MCF 10A (cell line): ENCODE measurements at regions not wholly inside any gene's neighbourhood (a gene's known extent, or its start where the extent isn't known, plus 50 kb on each side); places are given as distances from the start of the nearest gene placed in this dataset.

Experiments
- BruUV-seq: library from RNA; stranded (reverse); fragments of 400-500 nt; replicated peaks from 2 replicates; lab custom pipeline; 2021; lab: Mats Ljungman, UMichigan
- CTCF ChIA-PET: fragments of 300-600 bp; sonication (Branson Sonifier 250); formaldehyde crosslinking; extraction: SDS; loops from one replicate; lab custom pipeline; 2021; ENCODE audit warnings: antibody characterized with exemption, inconsistent platforms; lab: Yijun Ruan, JAX
- POLR2A ChIA-PET: fragments of 300-600, 350-650 bp; sonication (Branson Sonifier 250); formaldehyde crosslinking; extraction: SDS; loops from one replicate; lab custom pipeline; 2020; ENCODE audit warnings: antibody characterized with exemption, inconsistent platforms; lab: Yijun Ruan, JAX
- DNase-seq: peaks from one replicate; pipeline ENCODE4 v3.0.0-alpha.2; 2018; ENCODE audit not compliant: unreplicated experiment
- H3K27ac Mint-ChIP-seq: one replicate; pipeline ENCODE4 v1.8.0; 2022; ENCODE audit warnings: mild to moderate bottlenecking, low read depth, mixed read lengths; ENCODE audit not compliant: unreplicated experiment
- H3K27me3 Mint-ChIP-seq: one replicate; pipeline ENCODE4 v1.8.0; 2022; ENCODE audit warnings: mixed read lengths; ENCODE audit not compliant: insufficient read depth, unreplicated experiment
- H3K36me3 Mint-ChIP-seq: one replicate; pipeline ENCODE4 v1.8.0; 2022; ENCODE audit warnings: mild to moderate bottlenecking, moderate library complexity, mixed read lengths; ENCODE audit not compliant: insufficient read depth, unreplicated experiment
- H3K4me1 Mint-ChIP-seq: one replicate; pipeline ENCODE4 v1.8.0; 2022; ENCODE audit warnings: mixed read lengths; ENCODE audit not compliant: insufficient read depth, unreplicated experiment
- H3K4me3 Mint-ChIP-seq: one replicate; pipeline ENCODE4 v1.8.0; 2022; ENCODE audit warnings: mild to moderate bottlenecking, moderate library complexity, mixed read lengths; ENCODE audit not compliant: unreplicated experiment
- H3K9me3 Mint-ChIP-seq: one replicate; pipeline ENCODE4 v1.8.0; 2022; ENCODE audit warnings: mixed read lengths; ENCODE audit not compliant: unreplicated experiment
- CTCF ChIP-seq: fragments of 200-600 bp; IDR thresholded peaks from one replicate; pipeline ENCODE4 v1.8.0; 2022; ENCODE audit warnings: antibody characterized with exemption, mild to moderate bottlenecking; ENCODE audit not compliant: unreplicated experiment
- intact Hi-C: fragments of 100-400 bp; cut with micrococcal nuclease; formaldehyde crosslinking; loops from 2 replicates; pipeline ENCODE4 v1.14.1; 2022

- no peak for DNase-seq
- Mint-ChIP-seq H3K27me3 (no peaks in the 10 kb centered on the region), H3K27ac (no peak overlapping the region), H3K36me3 (no peaks in the 10 kb centered on the region), H3K4me3 (no peak overlapping the region), H3K9me3 (peaks cover 46% of the 10 kb centered on the region), H3K4me1 (no peaks in the 10 kb centered on the region)
- CTCF ChIA-PET = interaction anchor here (0.6 kb wide), 1 partner anchor 329 kb away, joined by 4 read pairs; no protein-coding TSS in a partner anchor
- intact Hi-C loops = no loop called here
- TF ChIP-seq CTCF = no peak
- POLR2A ChIA-PET = no interaction called here
- no TSS peak for BruUV-seq
Observed at GRCh38 chr10:31687663-31688482, 240.8 kb downstream of the ARHGAP12 start.

GRCh38 chr10:31686599-31686998 lies 242.0 kb downstream of the ARHGAP12 start:
- Mint-ChIP-seq H3K9me3 (peaks cover 48% of the 10 kb centered on the region), H3K27ac (no peak overlapping the region), H3K36me3 (no peaks in the 10 kb centered on the region), H3K4me3 (no peak overlapping the region), H3K4me1 (no peaks in the 10 kb centered on the region), H3K27me3 (no peaks in the 10 kb centered on the region)
- DNase-seq = no peak
- ChIA-PET POLR2A (no interaction called here), CTCF (no interaction called here)
- no peak for TF ChIP-seq CTCF
- intact Hi-C loops = no loop called here
- no TSS peak for BruUV-seq

- CTCF ChIA-PET = no interaction called here
- intact Hi-C loops = no loop called here
- no peak for TF ChIP-seq CTCF
- no peak overlapping the region for H3K27ac Mint-ChIP-seq
- H3K27me3 Mint-ChIP-seq = no peaks in the 10 kb centered on the region
- no peak overlapping the region for H3K4me3 Mint-ChIP-seq
- peaks cover 28% of the 10 kb centered on the region for H3K9me3 Mint-ChIP-seq
- no TSS peak for BruUV-seq
- H3K36me3 Mint-ChIP-seq = no peaks in the 10 kb centered on the region
- H3K4me1 Mint-ChIP-seq = no peaks in the 10 kb centered on the region
- DNase-seq = peak; percentile 14
- POLR2A ChIA-PET = no interaction called here
Observed at GRCh38 chr10:31683682-31684081, 244.9 kb downstream of the ARHGAP12 start.

GRCh38 chr10:31679936-31680335 lies 248.7 kb downstream of the ARHGAP12 start:
- H3K4me1 Mint-ChIP-seq = no peaks in the 10 kb centered on the region
- DNase-seq = no peak
- no TSS peak for BruUV-seq

More at GRCh38 chr10:31679936-31680335, 248.7 kb downstream of the ARHGAP12 start:
- intact Hi-C loops = no loop called here
- Mint-ChIP-seq H3K36me3 (no peaks in the 10 kb centered on the region), H3K9me3 (peaks cover 20% of the 10 kb centered on the region), H3K27me3 (no peaks in the 10 kb centered on the region), H3K4me3 (no peak overlapping the region), H3K27ac (no peak overlapping the region)
- POLR2A ChIA-PET = no interaction called here
- no peak for TF ChIP-seq CTCF
- CTCF ChIA-PET = interaction anchor here (0.6 kb wide), 1 partner anchor 1297 kb away, joined by 3 read pairs; no protein-coding TSS in a partner anchor
